BE2C (cell line): ENCODE measurements at regions not wholly inside any gene's neighbourhood (a gene's known extent, or its start where the extent isn't known, plus 50 kb on each side); places are given as distances from the start of the nearest gene placed in this dataset.

Experiments
- DNase-seq: peaks from one replicate; pipeline ENCODE4 v3.0.0-alpha.2; 2020
- H3K27me3 ChIP-seq: fragments of 250-450 bp; sonication (Bioruptor Pico); 2 replicates; pipeline ENCODE4 v1.5.1; 2020; ENCODE audit warnings: mild to moderate bottlenecking
- H3K36me3 ChIP-seq: fragments of 250-450 bp; sonication (Bioruptor Pico); 2 replicates; pipeline ENCODE4 v1.5.1; 2020; ENCODE audit warnings: mild to moderate bottlenecking
- H3K4me1 ChIP-seq: fragments of 250-450 bp; sonication (Bioruptor Pico); 2 replicates; pipeline ENCODE4 v1.5.1; 2020
- H3K4me3 ChIP-seq: 2 replicates; pipeline ENCODE4 v1.5.1; 2011; ENCODE audit warnings: low read depth, low read length
- H3K9me3 ChIP-seq: fragments of 250-450 bp; sonication (Bioruptor Pico); 2 replicates; pipeline ENCODE4 v1.5.1; 2020
- TF ChIP-seq, protein P1 (sequence below): IDR thresholded peaks from 2 replicates; pipeline ENCODE4 v1.5.1; 2012; ENCODE audit warnings: mild to moderate bottlenecking, low read depth, low read length

DNA sequence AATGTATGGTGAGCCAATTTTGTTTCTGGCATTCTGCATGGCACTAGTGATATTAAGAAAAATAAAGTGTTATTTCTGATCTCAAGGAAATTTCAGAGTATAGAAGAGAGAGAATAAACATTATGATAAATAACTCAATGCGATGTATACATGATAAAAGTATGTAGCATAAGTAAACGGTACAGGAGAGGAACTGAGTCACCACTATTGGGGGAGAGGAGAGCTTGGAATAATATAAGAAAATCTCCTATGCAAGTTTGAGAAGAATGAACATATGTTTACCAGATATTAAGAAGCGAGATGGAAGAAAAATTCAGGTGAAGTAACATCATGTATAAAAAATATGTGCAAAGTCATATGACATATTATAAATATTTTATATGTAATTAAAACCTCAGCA is 1230.3 kb upstream of the CITED2 start:
- no peak for DNase-seq
- H3K4me1 ChIP-seq: no peaks in the 10 kb centered on the region
- no peak overlapping the region for H3K4me3 ChIP-seq
- TF ChIP-seq, protein P1, sequence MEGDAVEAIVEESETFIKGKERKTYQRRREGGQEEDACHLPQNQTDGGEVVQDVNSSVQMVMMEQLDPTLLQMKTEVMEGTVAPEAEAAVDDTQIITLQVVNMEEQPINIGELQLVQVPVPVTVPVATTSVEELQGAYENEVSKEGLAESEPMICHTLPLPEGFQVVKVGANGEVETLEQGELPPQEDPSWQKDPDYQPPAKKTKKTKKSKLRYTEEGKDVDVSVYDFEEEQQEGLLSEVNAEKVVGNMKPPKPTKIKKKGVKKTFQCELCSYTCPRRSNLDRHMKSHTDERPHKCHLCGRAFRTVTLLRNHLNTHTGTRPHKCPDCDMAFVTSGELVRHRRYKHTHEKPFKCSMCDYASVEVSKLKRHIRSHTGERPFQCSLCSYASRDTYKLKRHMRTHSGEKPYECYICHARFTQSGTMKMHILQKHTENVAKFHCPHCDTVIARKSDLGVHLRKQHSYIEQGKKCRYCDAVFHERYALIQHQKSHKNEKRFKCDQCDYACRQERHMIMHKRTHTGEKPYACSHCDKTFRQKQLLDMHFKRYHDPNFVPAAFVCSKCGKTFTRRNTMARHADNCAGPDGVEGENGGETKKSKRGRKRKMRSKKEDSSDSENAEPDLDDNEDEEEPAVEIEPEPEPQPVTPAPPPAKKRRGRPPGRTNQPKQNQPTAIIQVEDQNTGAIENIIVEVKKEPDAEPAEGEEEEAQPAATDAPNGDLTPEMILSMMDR: no peak
- H3K27me3 ChIP-seq: no peaks in the 10 kb centered on the region
- no peaks in the 10 kb centered on the region for H3K9me3 ChIP-seq
- no peaks in the 10 kb centered on the region for H3K36me3 ChIP-seq

GRCh38 chr6:140602431-140603248 is 1228.2 kb upstream of the CITED2 start:
- H3K27me3 ChIP-seq: no peaks in the 10 kb centered on the region
- no peak overlapping the region for H3K4me3 ChIP-seq
- TF ChIP-seq, protein P1: no peak
- DNase-seq: no peak
- H3K9me3 ChIP-seq: no peaks in the 10 kb centered on the region
- H3K36me3 ChIP-seq: no peaks in the 10 kb centered on the region
- no peaks in the 10 kb centered on the region for H3K4me1 ChIP-seq

DNA sequence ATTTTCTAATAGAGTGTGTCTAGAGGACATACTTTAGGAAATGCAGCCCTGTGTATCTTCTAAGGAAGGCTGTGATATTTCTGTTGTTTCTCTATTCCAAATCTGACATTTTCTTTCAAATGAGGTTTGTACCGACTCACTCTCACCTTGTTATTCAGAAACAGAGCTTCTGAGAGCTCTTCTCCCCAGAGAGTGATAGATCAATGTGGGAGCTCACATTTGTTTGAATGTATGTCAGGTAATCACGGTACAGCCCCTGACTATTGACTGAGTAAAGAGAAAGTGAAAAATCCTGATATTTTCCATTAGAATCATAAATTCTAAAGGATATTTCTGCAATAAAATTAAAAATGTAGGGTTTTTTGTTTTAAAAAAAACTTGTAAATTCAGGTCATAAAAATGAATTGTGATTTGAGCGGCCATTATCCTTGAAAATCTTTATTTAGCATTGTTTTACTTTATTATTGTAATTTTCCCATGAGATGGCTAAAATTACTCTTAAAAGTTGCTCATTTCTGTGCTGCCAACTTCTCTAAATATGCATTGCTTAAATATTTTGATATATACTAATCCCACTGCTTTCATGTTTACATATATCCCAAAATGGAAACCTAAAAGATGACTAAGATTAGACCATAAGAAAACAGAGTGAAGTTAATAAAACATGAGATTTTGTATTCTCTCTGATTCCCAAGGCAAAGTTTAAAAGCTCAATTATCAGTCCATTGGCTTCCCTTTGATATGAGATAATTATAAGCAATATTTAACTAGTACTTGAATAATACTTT is 1226.8 kb upstream of the CITED2 start:
- no peaks in the 10 kb centered on the region for H3K36me3 ChIP-seq
- H3K27me3 ChIP-seq: no peaks in the 10 kb centered on the region
- no peak overlapping the region for H3K4me3 ChIP-seq
- DNase-seq: no peak
- no peaks in the 10 kb centered on the region for H3K4me1 ChIP-seq
- H3K9me3 ChIP-seq: no peaks in the 10 kb centered on the region
- TF ChIP-seq, protein P1: no peak

DNA sequence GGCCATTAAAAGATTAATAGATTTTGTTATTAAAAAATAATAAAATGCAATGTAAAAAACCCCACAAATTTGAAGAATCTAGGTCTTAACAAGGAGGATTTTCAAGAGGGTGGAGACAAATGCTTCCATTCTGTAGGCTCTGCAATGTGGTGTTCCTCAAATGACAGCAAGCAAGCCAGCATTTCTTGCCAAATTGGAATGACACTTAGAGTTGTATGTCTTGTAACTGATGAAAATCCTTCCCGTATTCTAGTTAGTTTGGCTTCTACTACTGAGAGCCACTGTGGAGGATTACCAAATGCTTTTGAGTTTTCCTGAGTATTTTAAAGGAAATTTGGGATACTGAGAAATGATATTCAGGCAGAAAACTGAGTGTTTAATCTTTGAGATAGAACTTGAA is 1225.5 kb upstream of the CITED2 start:
- Histone ChIP-seq H3K27me3 (no peaks in the 10 kb centered on the region), H3K4me1 (no peaks in the 10 kb centered on the region), H3K36me3 (no peaks in the 10 kb centered on the region), H3K4me3 (no peak overlapping the region), H3K9me3 (no peaks in the 10 kb centered on the region)
- DNase-seq: no peak
- TF ChIP-seq, protein P1: no peak

DNA sequence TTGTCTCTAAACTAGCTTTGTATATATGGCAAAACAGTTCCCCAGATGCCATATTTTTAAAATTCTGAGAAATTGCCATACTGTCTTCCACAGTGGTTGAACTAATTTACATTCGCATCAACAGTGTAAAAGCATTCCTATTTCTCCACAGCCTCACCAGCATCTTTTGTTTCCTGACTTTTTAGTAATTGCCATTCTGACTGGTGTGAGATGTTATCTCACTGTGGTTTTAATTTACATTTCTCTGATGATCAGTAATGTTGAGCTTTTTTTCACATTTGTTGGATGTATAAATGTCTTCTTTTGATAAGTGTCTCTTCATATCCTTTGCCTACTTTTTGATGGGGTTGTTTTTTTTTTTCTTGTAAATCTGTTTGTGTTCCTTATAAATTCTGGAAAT is 1222.7 kb upstream of the CITED2 start:
- no peaks in the 10 kb centered on the region for H3K27me3 ChIP-seq
- H3K36me3 ChIP-seq: no peaks in the 10 kb centered on the region
- DNase-seq: no peak
- TF ChIP-seq, protein P1: no peak
- no peaks in the 10 kb centered on the region for H3K9me3 ChIP-seq
- no peaks in the 10 kb centered on the region for H3K4me1 ChIP-seq
- no peak overlapping the region for H3K4me3 ChIP-seq

GRCh38 chr6:140594806-140595128 is 1220.3 kb upstream of the CITED2 start:
- Histone ChIP-seq H3K36me3 (no peaks in the 10 kb centered on the region), H3K4me3 (no peak overlapping the region), H3K27me3 (no peaks in the 10 kb centered on the region), H3K4me1 (no peaks in the 10 kb centered on the region), H3K9me3 (no peaks in the 10 kb centered on the region)
- TF ChIP-seq, protein P1: no peak
- no peak for DNase-seq
